Gastroesophageal sphincter (tissue), 4 donors: ENCODE measurements at regions not wholly inside any gene's neighbourhood (a gene's known extent, or its start where the extent isn't known, plus 50 kb on each side); places are given as distances from the start of the nearest gene placed in this dataset.
A peak's percentile ranks its signal among the peaks of the same experiment; 100 is the strongest.
"Not testable (repeated sequence)": the region's sequence is repeated elsewhere in the genome, so short reads cannot be mapped to it uniquely, and the experiment has no call there.

Experiments
- ATAC-seq: fragments of 150-250 bp; one replicate; pipeline ENCODE4 v1.9.1; 2016; ENCODE audit warnings: mild to moderate bottlenecking, moderate library complexity
- H3K27ac ChIP-seq, 4 donors: fragments of 200-600 bp; sonication (generic) in 3 of 4; 1 replicate in 3 of 4; 2 replicates in 1 of 4; pipeline ENCODE4 v1.5.1; 2016 to 2019
- H3K27me3 ChIP-seq: fragments of 200-600 bp; sonication (generic); one replicate; pipeline ENCODE4 v1.5.1; 2019
- H3K36me3 ChIP-seq, 2 donors: fragments of 200-600 bp; sonication (generic); one replicate each; pipeline ENCODE4 v1.5.1; 2019; ENCODE audit warnings: control low read depth in 1 of 2
- H3K4me1 ChIP-seq, 3 donors: fragments of 200-600 bp; sonication (generic); 1 replicate in 2 of 3; 2 replicates in 1 of 3; pipeline ENCODE4 v1.5.1; 2016 to 2019; ENCODE audit warnings: control low read depth in 2 of 3
- H3K4me3 ChIP-seq, 2 donors: fragments of 200-600 bp; sonication (generic); one replicate each; pipeline ENCODE4 v1.5.1; 2019; ENCODE audit warnings: mild to moderate bottlenecking in 1 of 2, moderate library complexity in 1 of 2
- H3K9me3 ChIP-seq, 3 donors: fragments of 200-600 bp; sonication (generic); one replicate each; pipeline ENCODE4 v1.5.1; 2017 to 2019; ENCODE audit warnings: control low read depth in 2 of 3
- EP300 ChIP-seq: sonication (generic); formaldehyde crosslinking; IDR thresholded peaks from one replicate; pipeline ENCODE4 v1.6.1; 2017; ENCODE audit warnings: antibody characterized with exemption, mild to moderate bottlenecking
- POLR2A ChIP-seq, 2 donors: fragments of 450-650 bp; IDR thresholded peaks; one replicate each; pipeline ENCODE4 v1.6.1; 2017; ENCODE audit warnings: antibody characterized with exemption in 2 of 2, mild to moderate bottlenecking in 2 of 2, moderate library complexity in 1 of 2
- POLR2AphosphoS5 ChIP-seq: sonication (generic); formaldehyde crosslinking; IDR thresholded peaks from one replicate; pipeline ENCODE4 v1.6.1; 2017; ENCODE audit warnings: antibody characterized with exemption
- WGBS, 2 donors: methylation state at CpG; one replicate each; pipeline ENCODE4 v1.1.5; 2018; ENCODE audit warnings: low coverage in 1 of 2; 5-methylcytosine and 5-hydroxymethylcytosine counted together
- TF ChIP-seq, protein P1 (sequence below), 4 experiments: fragments of 200-600 bp in 2 of 4; fragments of 450-650 bp in 2 of 4; sonication (generic) in 1 of 4; IDR thresholded peaks; one replicate each; pipeline ENCODE4 v1.5.1; 2017 to 2019; ENCODE audit warnings: antibody characterized with exemption in 4 of 4, mild to moderate bottlenecking in 2 of 4, moderate library complexity in 2 of 4

- H3K27ac ChIP-seq: no peak overlapping the region
- no peaks in the 10 kb centered on the region for H3K9me3 ChIP-seq
- TF ChIP-seq POLR2A (IDR thresholded peaks at IDR 0.05): no peak
- no peak for TF ChIP-seq EP300
- TF ChIP-seq, protein P1, sequence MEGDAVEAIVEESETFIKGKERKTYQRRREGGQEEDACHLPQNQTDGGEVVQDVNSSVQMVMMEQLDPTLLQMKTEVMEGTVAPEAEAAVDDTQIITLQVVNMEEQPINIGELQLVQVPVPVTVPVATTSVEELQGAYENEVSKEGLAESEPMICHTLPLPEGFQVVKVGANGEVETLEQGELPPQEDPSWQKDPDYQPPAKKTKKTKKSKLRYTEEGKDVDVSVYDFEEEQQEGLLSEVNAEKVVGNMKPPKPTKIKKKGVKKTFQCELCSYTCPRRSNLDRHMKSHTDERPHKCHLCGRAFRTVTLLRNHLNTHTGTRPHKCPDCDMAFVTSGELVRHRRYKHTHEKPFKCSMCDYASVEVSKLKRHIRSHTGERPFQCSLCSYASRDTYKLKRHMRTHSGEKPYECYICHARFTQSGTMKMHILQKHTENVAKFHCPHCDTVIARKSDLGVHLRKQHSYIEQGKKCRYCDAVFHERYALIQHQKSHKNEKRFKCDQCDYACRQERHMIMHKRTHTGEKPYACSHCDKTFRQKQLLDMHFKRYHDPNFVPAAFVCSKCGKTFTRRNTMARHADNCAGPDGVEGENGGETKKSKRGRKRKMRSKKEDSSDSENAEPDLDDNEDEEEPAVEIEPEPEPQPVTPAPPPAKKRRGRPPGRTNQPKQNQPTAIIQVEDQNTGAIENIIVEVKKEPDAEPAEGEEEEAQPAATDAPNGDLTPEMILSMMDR (IDR thresholded peaks at IDR 0.05): no peak
- no peak for TF ChIP-seq POLR2AphosphoS5
- H3K4me3 ChIP-seq: no peak overlapping the region
- H3K4me1 ChIP-seq: peaks cover 0 to 12% (median 0%) of the 10 kb centered on the region in 3 donors
- ATAC-seq: no peak
- H3K36me3 ChIP-seq: no peaks in the 10 kb centered on the region
- WGBS, 2 donors: 32 to 57% methylated on average over 1 to 2 of the region's 2 CpGs
- H3K27me3 ChIP-seq: no peaks in the 10 kb centered on the region
Measured at GRCh38 chrX:124260845-124261244, 71.6 kb upstream of the TEX13D start.

GRCh38 chrX:124263743-124264142 lies 68.7 kb upstream of the TEX13D start:
- H3K36me3 ChIP-seq: no peaks in the 10 kb centered on the region

GRCh38 chrX:124268099-124268498 lies 64.4 kb upstream of the TEX13D start:
- Histone ChIP-seq H3K36me3 (no peaks in the 10 kb centered on the region), H3K27ac (peak overlapping the region in 3 of 4 donors; percentile 47 to 69 (median 58)), H3K4me1 (peaks cover 0 to 10% (median 0%) of the 10 kb centered on the region in 3 donors), H3K9me3 (no peaks in the 10 kb centered on the region), H3K4me3 (no peak overlapping the region), H3K27me3 (no peaks in the 10 kb centered on the region)
- ATAC-seq: no peak
- no peak for TF ChIP-seq POLR2A (IDR thresholded peaks at IDR 0.05)
- TF ChIP-seq POLR2AphosphoS5: no peak
- TF ChIP-seq EP300: no peak
- TF ChIP-seq, protein P1 (IDR thresholded peaks at IDR 0.05): no peak

More at GRCh38 chrX:124263743-124264142, 68.7 kb upstream of the TEX13D start:
- Histone ChIP-seq H3K27me3 (no peaks in the 10 kb centered on the region), H3K9me3 (no peaks in the 10 kb centered on the region), H3K27ac (no peak overlapping the region), H3K4me3 (no peak overlapping the region), H3K4me1 (peaks cover 0 to 5% (median 0%) of the 10 kb centered on the region in 3 donors)
- 97 to 100% methylated on average over 1 to 4 of the region's 4 CpGs for WGBS, 2 donors
- TF ChIP-seq POLR2A (IDR thresholded peaks at IDR 0.05) (no peak), POLR2AphosphoS5 (no peak), EP300 (no peak)
- TF ChIP-seq, protein P1 (IDR thresholded peaks at IDR 0.05): no peak
- no peak for ATAC-seq

DNA sequence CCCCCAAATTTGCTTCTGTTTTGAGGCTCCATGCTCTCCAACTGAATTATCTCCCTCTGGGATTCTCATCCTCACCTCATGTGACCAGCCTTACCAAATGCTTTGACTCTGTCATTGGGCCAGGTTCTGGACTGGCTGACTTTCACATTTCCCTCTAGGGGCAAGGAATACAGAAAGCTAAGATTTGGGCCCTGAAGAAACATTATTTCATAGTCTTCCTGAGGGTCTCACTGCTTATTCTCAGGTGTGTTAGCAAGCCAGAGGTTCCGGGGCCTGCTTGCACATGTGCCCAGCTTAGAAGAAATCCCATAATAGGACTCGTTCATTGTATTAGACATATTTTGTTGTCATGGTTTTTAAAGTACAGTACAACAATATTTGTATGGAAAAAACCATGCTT lies 62.6 kb upstream of the TEX13D start:
- Histone ChIP-seq H3K27me3 (no peaks in the 10 kb centered on the region), H3K4me1 (peaks cover 0 to 20% (median 0%) of the 10 kb centered on the region in 3 donors), H3K4me3 (no peak overlapping the region), H3K27ac (peak overlapping the region in 3 of 4 donors; percentile 50 to 69 (median 54)), H3K9me3 (no peaks in the 10 kb centered on the region), H3K36me3 (no peaks in the 10 kb centered on the region)
- ATAC-seq: peak; percentile 35
- TF ChIP-seq POLR2A (IDR thresholded peaks at IDR 0.05): no peak
- no peak for TF ChIP-seq EP300
- no peak for TF ChIP-seq POLR2AphosphoS5
- 45% methylated on average over 2 of the region's 2 CpGs; no CpG with 5 or more reads in 1 of the 2 donors for WGBS, 2 donors

GRCh38 chrX:124271599-124271998 lies 60.9 kb upstream of the TEX13D start:
- not testable (repeated sequence) for H3K4me3 ChIP-seq, H3K27me3 ChIP-seq, H3K9me3 ChIP-seq, H3K36me3 ChIP-seq, ATAC-seq
- peak overlapping the region; percentile 43 to 69 (median 58) for H3K27ac ChIP-seq
- peaks cover 0 to 31% (median 3%) of the 10 kb centered on the region in 3 donors for H3K4me1 ChIP-seq

GRCh38 chrX:124272370-124272982 lies 60.0 kb upstream of the TEX13D start:
- no peaks in the 10 kb centered on the region for H3K27me3 ChIP-seq
- peaks cover 0 to 27% (median 3%) of the 10 kb centered on the region in 3 donors for H3K4me1 ChIP-seq
- 91 to 92% methylated on average over 5 of the region's 5 CpGs for WGBS, 2 donors
- no peaks in the 10 kb centered on the region for H3K36me3 ChIP-seq
- H3K9me3 ChIP-seq: no peaks in the 10 kb centered on the region
- ATAC-seq: no peak
- H3K27ac ChIP-seq: peak overlapping the region in 3 of 4 donors; percentile 13 to 69 (median 54)
- H3K4me3 ChIP-seq: no peak overlapping the region
- TF ChIP-seq POLR2A (IDR thresholded peaks at IDR 0.05) (no peak), EP300 (no peak)
